ENCODE measurements at regions not wholly inside any gene's neighbourhood (a gene's known extent, or its start where the extent isn't known, plus 50 kb on each side); places are given as distances from the start of the nearest gene placed in this dataset.

DNA sequence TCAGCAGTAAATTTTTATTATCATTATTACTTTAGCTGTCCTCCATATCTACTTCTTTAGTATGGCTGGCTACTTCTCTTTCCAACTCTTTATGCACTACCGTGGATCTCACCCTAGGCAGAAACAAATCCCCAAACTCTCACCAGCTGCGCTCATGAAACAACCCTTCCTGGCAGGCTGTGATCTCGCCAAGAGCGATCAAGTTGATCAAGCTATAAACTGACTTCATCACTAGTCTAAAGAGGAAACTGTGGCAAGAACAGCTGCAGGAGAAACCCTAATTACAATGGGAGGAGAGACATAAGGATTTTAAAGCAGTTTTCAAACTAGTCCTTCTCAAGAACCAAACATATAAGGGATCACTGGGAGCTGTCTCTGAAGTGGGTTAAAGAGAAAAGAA lies 160.5 kb upstream of the PRSS58 start:
- no peak for DNase-seq (ENCODE audit: low read depth)
- no peak overlapping the region for H3K4me3 ChIP-seq (ENCODE audit: control insufficient read depth, low read depth, low read length)
- TF ChIP-seq, protein P1, sequence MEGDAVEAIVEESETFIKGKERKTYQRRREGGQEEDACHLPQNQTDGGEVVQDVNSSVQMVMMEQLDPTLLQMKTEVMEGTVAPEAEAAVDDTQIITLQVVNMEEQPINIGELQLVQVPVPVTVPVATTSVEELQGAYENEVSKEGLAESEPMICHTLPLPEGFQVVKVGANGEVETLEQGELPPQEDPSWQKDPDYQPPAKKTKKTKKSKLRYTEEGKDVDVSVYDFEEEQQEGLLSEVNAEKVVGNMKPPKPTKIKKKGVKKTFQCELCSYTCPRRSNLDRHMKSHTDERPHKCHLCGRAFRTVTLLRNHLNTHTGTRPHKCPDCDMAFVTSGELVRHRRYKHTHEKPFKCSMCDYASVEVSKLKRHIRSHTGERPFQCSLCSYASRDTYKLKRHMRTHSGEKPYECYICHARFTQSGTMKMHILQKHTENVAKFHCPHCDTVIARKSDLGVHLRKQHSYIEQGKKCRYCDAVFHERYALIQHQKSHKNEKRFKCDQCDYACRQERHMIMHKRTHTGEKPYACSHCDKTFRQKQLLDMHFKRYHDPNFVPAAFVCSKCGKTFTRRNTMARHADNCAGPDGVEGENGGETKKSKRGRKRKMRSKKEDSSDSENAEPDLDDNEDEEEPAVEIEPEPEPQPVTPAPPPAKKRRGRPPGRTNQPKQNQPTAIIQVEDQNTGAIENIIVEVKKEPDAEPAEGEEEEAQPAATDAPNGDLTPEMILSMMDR (conservative IDR thresholded peaks at IDR 0.05; ENCODE audit: control insufficient read depth, insufficient read depth, low read depth, low read length), result no peak

DNA sequence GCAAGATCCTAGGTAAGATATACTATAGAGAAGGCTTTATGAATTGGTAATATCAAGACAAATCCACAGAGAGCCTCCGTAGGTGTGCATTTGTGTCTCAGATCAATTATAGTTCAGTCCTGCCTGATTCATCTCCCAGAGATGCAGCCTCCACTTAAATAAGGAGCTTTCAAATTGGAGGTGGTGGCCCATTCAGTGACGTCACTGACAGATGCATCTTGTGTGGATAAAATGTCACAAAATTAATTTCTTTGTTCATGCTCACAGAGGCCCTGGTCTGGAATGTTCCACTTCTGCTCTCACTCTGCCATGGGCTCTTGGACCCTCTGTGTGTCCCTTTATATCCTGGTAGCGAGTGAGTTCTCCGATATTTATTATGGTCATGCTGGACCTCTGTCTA lies 157.1 kb upstream of the PRSS58 start:
- no peak overlapping the region for H3K4me3 ChIP-seq (ENCODE audit: control insufficient read depth, low read depth, low read length)
- TF ChIP-seq, protein P1 (conservative IDR thresholded peaks at IDR 0.05; ENCODE audit: control insufficient read depth, insufficient read depth, low read depth, low read length), result no peak
- DNase-seq (ENCODE audit: low read depth), result no peak

DNA sequence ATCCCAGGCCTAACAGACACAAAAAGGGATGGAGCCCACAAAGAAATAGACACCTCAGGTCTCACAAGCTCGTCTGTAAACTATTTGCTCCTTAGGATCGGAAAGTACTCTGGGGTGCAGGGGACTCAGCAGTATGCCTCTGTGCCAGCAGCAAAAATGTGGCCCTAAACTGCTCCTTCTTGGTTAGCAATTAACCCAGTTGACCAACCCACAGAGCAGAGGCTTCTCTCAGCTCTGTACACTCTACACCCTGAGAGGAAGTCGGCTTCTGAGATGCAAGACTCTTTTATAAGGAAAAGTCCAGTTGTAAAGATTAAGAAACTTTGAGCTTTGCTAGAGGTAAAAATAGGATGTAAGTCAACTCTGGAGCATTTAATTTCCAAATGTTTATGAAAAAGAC lies 156.3 kb upstream of the PRSS58 start:
- TF ChIP-seq, protein P1 (conservative IDR thresholded peaks at IDR 0.05; ENCODE audit: control insufficient read depth, insufficient read depth, low read depth, low read length), result no peak
- H3K4me3 ChIP-seq (ENCODE audit: control insufficient read depth, low read depth, low read length), result no peak overlapping the region
- no peak for DNase-seq (ENCODE audit: low read depth)

DNA sequence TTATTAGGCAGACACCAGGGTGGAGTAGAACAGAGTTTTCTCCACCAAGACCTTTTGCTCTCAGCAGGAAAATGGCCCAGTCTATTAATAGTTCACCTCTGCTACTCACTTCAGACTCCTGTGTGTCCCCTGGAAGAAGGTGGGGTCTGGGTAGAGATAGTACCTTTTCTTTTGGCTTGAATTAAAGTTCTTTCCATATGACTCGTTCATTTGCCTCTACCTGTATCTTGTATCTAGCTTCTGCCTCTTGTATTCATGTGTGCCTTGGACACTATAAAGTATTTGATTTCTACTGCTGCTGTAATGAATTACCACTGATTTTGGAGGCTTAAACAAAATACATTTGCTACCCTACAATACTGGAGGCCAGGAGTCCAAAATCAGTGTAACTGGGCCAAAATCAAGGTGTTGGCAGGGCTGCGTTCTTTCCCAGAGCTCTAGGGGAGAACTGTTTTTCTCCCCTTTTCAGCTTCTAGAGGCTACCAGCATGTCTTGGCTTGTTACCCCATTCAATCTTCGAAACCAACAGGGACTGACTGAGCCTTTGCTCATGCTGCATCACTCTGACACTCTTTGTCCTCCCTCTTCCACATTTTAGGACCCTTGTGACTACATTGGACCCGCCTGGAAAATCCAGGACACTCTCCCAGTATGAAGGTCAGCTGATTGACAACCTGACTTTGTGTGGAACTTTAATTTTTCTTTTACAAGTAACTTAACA lies 155.6 kb upstream of the PRSS58 start:
- no peak overlapping the region for H3K4me3 ChIP-seq (ENCODE audit: control insufficient read depth, low read depth, low read length)
- no peak for DNase-seq (ENCODE audit: low read depth)
- TF ChIP-seq, protein P1 (conservative IDR thresholded peaks at IDR 0.05; ENCODE audit: control insufficient read depth, insufficient read depth, low read depth, low read length), result no peak

DNA sequence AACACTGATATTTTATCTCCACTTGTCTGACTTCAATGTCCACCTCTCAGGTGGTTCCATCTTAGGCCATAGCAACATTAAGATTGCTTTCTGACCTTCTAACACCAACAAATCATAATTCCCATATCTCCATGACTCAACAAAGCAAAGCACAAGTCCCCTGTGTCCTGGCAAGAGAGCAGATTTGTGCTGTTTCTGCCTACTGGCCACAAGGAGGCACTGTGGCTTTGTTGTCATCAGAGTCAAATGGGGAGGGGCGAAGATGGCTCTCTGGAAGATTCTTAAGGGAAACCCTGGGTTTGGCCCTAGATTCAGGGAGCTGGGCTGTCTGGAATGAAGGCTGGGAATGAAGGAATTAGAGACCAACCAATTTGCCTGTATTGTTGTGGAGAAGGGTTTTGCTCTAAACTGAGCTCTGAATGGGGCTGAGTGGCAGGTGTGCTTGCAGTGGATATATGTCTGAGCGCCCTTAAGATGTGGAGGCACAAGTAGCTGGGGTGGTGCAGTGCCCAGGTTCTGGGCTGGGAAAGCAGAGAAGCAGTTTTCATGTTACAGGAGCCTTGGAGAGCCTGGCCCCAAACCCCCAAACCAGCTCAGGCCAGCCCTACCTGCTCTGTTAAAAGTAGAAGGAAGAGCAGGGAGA lies 154.8 kb upstream of the PRSS58 start:
- no peak overlapping the region for H3K4me3 ChIP-seq (ENCODE audit: control insufficient read depth, low read depth, low read length)
- TF ChIP-seq, protein P1 (conservative IDR thresholded peaks at IDR 0.05; ENCODE audit: control insufficient read depth, insufficient read depth, low read depth, low read length), result peak; percentile 89
- DNase-seq (ENCODE audit: low read depth), result peak; percentile 75

DNA sequence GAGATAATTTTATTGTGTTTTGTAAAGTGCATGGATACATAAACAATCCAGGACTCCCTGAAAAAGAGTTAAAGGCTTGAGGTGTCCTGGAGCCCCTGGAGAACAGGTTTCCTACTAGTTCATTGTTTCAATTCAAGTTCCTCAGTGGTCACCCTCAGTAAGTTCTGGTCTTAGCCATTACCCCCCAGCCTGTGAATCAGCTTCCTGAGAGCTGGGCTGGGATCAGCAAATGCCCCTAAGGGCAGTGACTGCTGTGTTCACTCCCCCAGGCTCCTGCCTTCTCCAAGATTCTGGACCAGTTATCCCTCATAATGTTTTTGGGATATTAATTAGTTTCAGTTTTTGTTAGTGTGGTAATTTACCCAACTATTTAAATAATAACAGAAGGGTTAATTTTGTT lies 151.6 kb upstream of the PRSS58 start:
- H3K4me3 ChIP-seq (ENCODE audit: control insufficient read depth, low read depth, low read length), result no peak overlapping the region
- TF ChIP-seq, protein P1 (conservative IDR thresholded peaks at IDR 0.05; ENCODE audit: control insufficient read depth, insufficient read depth, low read depth, low read length), result no peak
- DNase-seq (ENCODE audit: low read depth), result no peak
